Liver (tissue), 8 donors: ENCODE measurements at regions not wholly inside any gene's neighbourhood (a gene's known extent, or its start where the extent isn't known, plus 50 kb on each side); places are given as distances from the start of the nearest gene placed in this dataset.

Source experiments
- DNase-seq: peaks from one replicate; pipeline ENCODE4 v3.0.0-alpha.2; 2017; ENCODE audit warnings: low spot score
- H3K27ac ChIP-seq, 2 donors: one replicate each; pipeline ENCODE4 v1.7.0; 2013; ENCODE audit warnings: inconsistent platforms in 2 of 2, low read length in 2 of 2, control low read depth in 1 of 2, low read depth in 1 of 2, mild to moderate bottlenecking in 1 of 2
- H3K27me3 ChIP-seq, 4 donors: one replicate each; pipeline versions ENCODE4 v1.6.1 to v1.7.0; 2013; ENCODE audit warnings: low read length in 3 of 4, inconsistent platforms in 1 of 4, mild to moderate bottlenecking in 1 of 4, moderate library complexity in 1 of 4; ENCODE audit not compliant: control insufficient read depth in 4 of 4, insufficient read depth in 4 of 4
- H3K36me3 ChIP-seq, 4 donors: one replicate each; pipeline versions ENCODE4 v1.6.1 to v1.7.0; 2013; ENCODE audit warnings: low read length in 3 of 4, mild to moderate bottlenecking in 3 of 4, low read depth in 1 of 4, moderate library complexity in 1 of 4; ENCODE audit not compliant: control insufficient read depth in 4 of 4, insufficient read depth in 3 of 4
- H3K4me1 ChIP-seq, 4 donors: one replicate each; pipeline versions ENCODE4 v1.6.1 to v1.7.0; 2013; ENCODE audit warnings: low read length in 3 of 4, mild to moderate bottlenecking in 3 of 4, moderate library complexity in 1 of 4; ENCODE audit not compliant: control insufficient read depth in 4 of 4, insufficient read depth in 4 of 4
- H3K4me3 ChIP-seq, 3 donors: one replicate each; pipeline versions ENCODE4 v1.6.1 to v1.7.0; 2013; ENCODE audit warnings: low read length in 3 of 3, control low read depth in 1 of 3, low read depth in 1 of 3, mild to moderate bottlenecking in 1 of 3
- H3K9ac ChIP-seq, 2 donors: one replicate each; pipeline ENCODE4 v1.7.0; 2013; ENCODE audit warnings: low read length in 2 of 2, mild to moderate bottlenecking in 2 of 2, moderate library complexity in 2 of 2, control low read depth in 1 of 2, low read depth in 1 of 2
- H3K9me3 ChIP-seq, 4 donors: one replicate each; pipeline versions ENCODE4 v1.6.1 to v1.7.0; 2013; ENCODE audit warnings: low read length in 3 of 4; ENCODE audit not compliant: control insufficient read depth in 4 of 4
- EGR1 ChIP-seq, 2 donors: IDR thresholded peaks; 2 replicates each; pipeline ENCODE4 v1.6.1; 2016 to 2018; ENCODE audit warnings: antibody characterized with exemption in 2 of 2, low read depth in 2 of 2
- FOXA1 ChIP-seq: IDR thresholded peaks from 2 replicates; pipeline ENCODE4 v1.6.1; 2016; ENCODE audit warnings: antibody characterized with exemption
- FOXA2 ChIP-seq: IDR thresholded peaks from 2 replicates; pipeline ENCODE4 v1.6.1; 2016; ENCODE audit warnings: antibody characterized with exemption
- GABPA ChIP-seq, 2 donors: IDR thresholded peaks in 1 of 2; conservative IDR thresholded peaks in 1 of 2; 2 replicates each; pipeline ENCODE4 v1.6.1; 2016; ENCODE audit warnings: antibody characterized with exemption in 2 of 2, mild to moderate bottlenecking in 1 of 2, moderate library complexity in 1 of 2
- HNF4A ChIP-seq, 2 donors: conservative IDR thresholded peaks; 2 replicates each; pipeline ENCODE4 v1.6.1; 2016; ENCODE audit warnings: antibody characterized with exemption in 2 of 2, mild to moderate bottlenecking in 2 of 2
- HNF4G ChIP-seq: IDR thresholded peaks from 2 replicates; pipeline ENCODE4 v1.6.1; 2016; ENCODE audit warnings: antibody characterized with exemption
- JUND ChIP-seq, 2 donors: IDR thresholded peaks; 2 replicates each; pipeline ENCODE4 v1.6.1; 2016; ENCODE audit warnings: antibody characterized with exemption in 2 of 2
- NR2F2 ChIP-seq: IDR thresholded peaks from 2 replicates; pipeline ENCODE4 v1.6.1; 2016; ENCODE audit warnings: antibody characterized with exemption
- RAD21 ChIP-seq, 2 donors: IDR thresholded peaks; 2 replicates each; pipeline ENCODE4 v1.6.1; 2016; ENCODE audit warnings: antibody characterized with exemption in 2 of 2, mild to moderate bottlenecking in 2 of 2
- RXRA ChIP-seq, 2 donors: IDR thresholded peaks; 2 replicates each; pipeline ENCODE4 v1.6.1; 2017 to 2018; ENCODE audit warnings: antibody characterized with exemption in 2 of 2, mild to moderate bottlenecking in 1 of 2
- SP1 ChIP-seq: IDR thresholded peaks from 2 replicates; pipeline ENCODE4 v1.6.1; 2018; ENCODE audit warnings: antibody characterized with exemption, mild to moderate bottlenecking
- YY1 ChIP-seq: IDR thresholded peaks from 2 replicates; pipeline ENCODE4 v1.6.1; 2016; ENCODE audit warnings: antibody characterized with exemption, mild to moderate bottlenecking
- WGBS: extraction: QIAGEN DNeasy Blood & Tissue Kit; methylation state at CpG from one replicate; pipeline ENCODE4 v1.1.7; 2013; 5-methylcytosine and 5-hydroxymethylcytosine counted together
- TF ChIP-seq, protein P1 (sequence below): IDR thresholded peaks from 2 replicates; pipeline ENCODE4 v1.6.1; 2016; ENCODE audit warnings: antibody characterized with exemption
- TF ChIP-seq, protein P2 (sequence below): IDR thresholded peaks from 2 replicates; pipeline ENCODE4 v1.6.1; 2016; ENCODE audit warnings: antibody characterized with exemption
- TF ChIP-seq, protein P3 (sequence below): IDR thresholded peaks from 2 replicates; pipeline ENCODE4 v1.6.1; 2016; ENCODE audit warnings: antibody characterized with exemption, mild to moderate bottlenecking
- TF ChIP-seq, protein P4 (sequence below): fragments of 150-350 bp; IDR thresholded peaks from 2 replicates; pipeline ENCODE4 v1.5.1; 2017; ENCODE audit warnings: improper control_type of control experiment, low read depth, low read length; ENCODE audit not compliant: missing input control
- TF ChIP-seq, protein P5 (sequence below): IDR thresholded peaks from 2 replicates; pipeline ENCODE4 v1.6.1; 2016; ENCODE audit warnings: antibody characterized with exemption
- donor health status: healthy.
- donor health status: healthy.
- donor health status: healthy.
- donor health status: healthy.
- donor health status: healthy.

DNA sequence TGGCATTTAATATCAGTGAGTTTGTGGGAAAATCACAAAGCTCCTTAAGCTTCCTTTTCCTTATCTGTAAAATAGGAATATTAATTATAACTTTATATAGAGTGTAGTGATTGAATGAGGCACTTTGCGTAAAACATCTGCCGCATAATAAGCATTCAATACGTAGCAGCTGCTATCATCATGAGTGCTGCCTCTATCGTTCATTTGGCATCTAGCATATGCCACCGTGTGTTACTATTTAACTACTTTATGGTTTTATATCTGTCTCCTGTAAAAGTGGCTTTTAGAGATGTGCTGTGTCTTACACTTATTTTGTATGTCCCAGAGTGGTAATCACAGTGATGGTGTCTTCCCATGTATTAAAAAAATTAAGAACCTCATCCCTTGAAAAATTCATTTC, 729.6 kb downstream of the SORCS3 start:
- Histone ChIP-seq H3K4me1 (no peaks in the 10 kb centered on the region), H3K9ac (no peak overlapping the region), H3K9me3 (peaks cover 0 to 2% (median 0%) of the 10 kb centered on the region in 4 donors), H3K36me3 (no peaks in the 10 kb centered on the region), H3K27me3 (no peaks in the 10 kb centered on the region), H3K27ac (no peak overlapping the region), H3K4me3 (no peak overlapping the region)
- 78% methylated on average over 5 of the region's 5 CpGs for WGBS
- TF ChIP-seq, protein P1, sequence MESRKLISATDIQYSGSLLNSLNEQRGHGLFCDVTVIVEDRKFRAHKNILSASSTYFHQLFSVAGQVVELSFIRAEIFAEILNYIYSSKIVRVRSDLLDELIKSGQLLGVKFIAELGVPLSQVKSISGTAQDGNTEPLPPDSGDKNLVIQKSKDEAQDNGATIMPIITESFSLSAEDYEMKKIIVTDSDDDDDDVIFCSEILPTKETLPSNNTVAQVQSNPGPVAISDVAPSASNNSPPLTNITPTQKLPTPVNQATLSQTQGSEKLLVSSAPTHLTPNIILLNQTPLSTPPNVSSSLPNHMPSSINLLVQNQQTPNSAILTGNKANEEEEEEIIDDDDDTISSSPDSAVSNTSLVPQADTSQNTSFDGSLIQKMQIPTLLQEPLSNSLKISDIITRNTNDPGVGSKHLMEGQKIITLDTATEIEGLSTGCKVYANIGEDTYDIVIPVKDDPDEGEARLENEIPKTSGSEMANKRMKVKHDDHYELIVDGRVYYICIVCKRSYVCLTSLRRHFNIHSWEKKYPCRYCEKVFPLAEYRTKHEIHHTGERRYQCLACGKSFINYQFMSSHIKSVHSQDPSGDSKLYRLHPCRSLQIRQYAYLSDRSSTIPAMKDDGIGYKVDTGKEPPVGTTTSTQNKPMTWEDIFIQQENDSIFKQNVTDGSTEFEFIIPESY: no peak
- no peak for TF ChIP-seq HNF4A (conservative IDR thresholded peaks at IDR 0.05)
- no peak for TF ChIP-seq FOXA2
- TF ChIP-seq, protein P2, sequence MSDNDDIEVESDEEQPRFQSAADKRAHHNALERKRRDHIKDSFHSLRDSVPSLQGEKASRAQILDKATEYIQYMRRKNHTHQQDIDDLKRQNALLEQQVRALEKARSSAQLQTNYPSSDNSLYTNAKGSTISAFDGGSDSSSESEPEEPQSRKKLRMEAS: no peak
- no peak for TF ChIP-seq RXRA (IDR thresholded peaks at IDR 0.05)
- TF ChIP-seq GABPA (IDR thresholded peaks at IDR 0.05 in 1 of 2, conservative IDR thresholded peaks at IDR 0.05 in 1 of 2): no peak
- no peak for TF ChIP-seq FOXA1
- TF ChIP-seq, protein P3, sequence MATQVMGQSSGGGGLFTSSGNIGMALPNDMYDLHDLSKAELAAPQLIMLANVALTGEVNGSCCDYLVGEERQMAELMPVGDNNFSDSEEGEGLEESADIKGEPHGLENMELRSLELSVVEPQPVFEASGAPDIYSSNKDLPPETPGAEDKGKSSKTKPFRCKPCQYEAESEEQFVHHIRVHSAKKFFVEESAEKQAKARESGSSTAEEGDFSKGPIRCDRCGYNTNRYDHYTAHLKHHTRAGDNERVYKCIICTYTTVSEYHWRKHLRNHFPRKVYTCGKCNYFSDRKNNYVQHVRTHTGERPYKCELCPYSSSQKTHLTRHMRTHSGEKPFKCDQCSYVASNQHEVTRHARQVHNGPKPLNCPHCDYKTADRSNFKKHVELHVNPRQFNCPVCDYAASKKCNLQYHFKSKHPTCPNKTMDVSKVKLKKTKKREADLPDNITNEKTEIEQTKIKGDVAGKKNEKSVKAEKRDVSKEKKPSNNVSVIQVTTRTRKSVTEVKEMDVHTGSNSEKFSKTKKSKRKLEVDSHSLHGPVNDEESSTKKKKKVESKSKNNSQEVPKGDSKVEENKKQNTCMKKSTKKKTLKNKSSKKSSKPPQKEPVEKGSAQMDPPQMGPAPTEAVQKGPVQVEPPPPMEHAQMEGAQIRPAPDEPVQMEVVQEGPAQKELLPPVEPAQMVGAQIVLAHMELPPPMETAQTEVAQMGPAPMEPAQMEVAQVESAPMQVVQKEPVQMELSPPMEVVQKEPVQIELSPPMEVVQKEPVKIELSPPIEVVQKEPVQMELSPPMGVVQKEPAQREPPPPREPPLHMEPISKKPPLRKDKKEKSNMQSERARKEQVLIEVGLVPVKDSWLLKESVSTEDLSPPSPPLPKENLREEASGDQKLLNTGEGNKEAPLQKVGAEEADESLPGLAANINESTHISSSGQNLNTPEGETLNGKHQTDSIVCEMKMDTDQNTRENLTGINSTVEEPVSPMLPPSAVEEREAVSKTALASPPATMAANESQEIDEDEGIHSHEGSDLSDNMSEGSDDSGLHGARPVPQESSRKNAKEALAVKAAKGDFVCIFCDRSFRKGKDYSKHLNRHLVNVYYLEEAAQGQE: no peak
- TF ChIP-seq SP1: no peak
- TF ChIP-seq, protein P4, sequence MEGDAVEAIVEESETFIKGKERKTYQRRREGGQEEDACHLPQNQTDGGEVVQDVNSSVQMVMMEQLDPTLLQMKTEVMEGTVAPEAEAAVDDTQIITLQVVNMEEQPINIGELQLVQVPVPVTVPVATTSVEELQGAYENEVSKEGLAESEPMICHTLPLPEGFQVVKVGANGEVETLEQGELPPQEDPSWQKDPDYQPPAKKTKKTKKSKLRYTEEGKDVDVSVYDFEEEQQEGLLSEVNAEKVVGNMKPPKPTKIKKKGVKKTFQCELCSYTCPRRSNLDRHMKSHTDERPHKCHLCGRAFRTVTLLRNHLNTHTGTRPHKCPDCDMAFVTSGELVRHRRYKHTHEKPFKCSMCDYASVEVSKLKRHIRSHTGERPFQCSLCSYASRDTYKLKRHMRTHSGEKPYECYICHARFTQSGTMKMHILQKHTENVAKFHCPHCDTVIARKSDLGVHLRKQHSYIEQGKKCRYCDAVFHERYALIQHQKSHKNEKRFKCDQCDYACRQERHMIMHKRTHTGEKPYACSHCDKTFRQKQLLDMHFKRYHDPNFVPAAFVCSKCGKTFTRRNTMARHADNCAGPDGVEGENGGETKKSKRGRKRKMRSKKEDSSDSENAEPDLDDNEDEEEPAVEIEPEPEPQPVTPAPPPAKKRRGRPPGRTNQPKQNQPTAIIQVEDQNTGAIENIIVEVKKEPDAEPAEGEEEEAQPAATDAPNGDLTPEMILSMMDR: no peak
- TF ChIP-seq JUND (IDR thresholded peaks at IDR 0.05): no peak
- no peak for TF ChIP-seq RAD21 (IDR thresholded peaks at IDR 0.05)
- TF ChIP-seq NR2F2: no peak
- no peak for TF ChIP-seq YY1
- DNase-seq: no peak

DNA sequence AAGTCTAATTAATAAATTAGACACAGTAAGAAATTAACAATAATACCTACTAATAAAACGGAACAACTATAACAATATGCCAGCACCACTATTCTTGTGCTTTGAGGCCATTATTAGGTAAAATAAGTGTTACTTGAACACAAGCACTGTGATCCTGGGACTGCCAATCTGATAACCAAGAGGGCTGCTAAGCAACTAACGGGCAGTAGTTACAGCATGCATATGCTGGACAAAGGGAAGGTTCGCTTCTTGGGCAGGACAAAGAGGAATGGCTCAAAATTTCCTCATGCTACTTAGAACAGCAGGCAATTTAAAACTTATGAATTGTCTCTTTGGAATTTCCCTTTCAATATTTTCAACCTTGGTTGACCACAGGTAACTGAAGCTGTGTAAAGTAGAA, 718.6 kb downstream of the SORCS3 start:
- WGBS: 73% methylated on average over 3 of the region's 3 CpGs
- H3K4me3 ChIP-seq: no peak overlapping the region
- H3K4me1 ChIP-seq: no peaks in the 10 kb centered on the region
- no peaks in the 10 kb centered on the region for H3K36me3 ChIP-seq
- H3K27me3 ChIP-seq: no peaks in the 10 kb centered on the region
- no peak overlapping the region for H3K9ac ChIP-seq
- no peaks in the 10 kb centered on the region for H3K9me3 ChIP-seq
- DNase-seq: no peak
- no peak overlapping the region for H3K27ac ChIP-seq
- TF ChIP-seq NR2F2 (no peak), SP1 (no peak), GABPA (IDR thresholded peaks at IDR 0.05 in 1 of 2, conservative IDR thresholded peaks at IDR 0.05 in 1 of 2) (no peak), RAD21 (IDR thresholded peaks at IDR 0.05) (no peak), YY1 (no peak), HNF4G (no peak), FOXA1 (no peak), EGR1 (IDR thresholded peaks at IDR 0.05; ENCODE audit: low read depth in 2 of 2) (no peak), HNF4A (conservative IDR thresholded peaks at IDR 0.05) (no peak), FOXA2 (no peak)
- TF ChIP-seq, protein P2: no peak
- TF ChIP-seq, protein P5, sequence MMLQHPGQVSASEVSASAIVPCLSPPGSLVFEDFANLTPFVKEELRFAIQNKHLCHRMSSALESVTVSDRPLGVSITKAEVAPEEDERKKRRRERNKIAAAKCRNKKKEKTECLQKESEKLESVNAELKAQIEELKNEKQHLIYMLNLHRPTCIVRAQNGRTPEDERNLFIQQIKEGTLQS: no peak
- TF ChIP-seq, protein P4: no peak
- TF ChIP-seq, protein P3: no peak
